HT-29 (cell line): ENCODE measurements at regions not wholly inside any gene's neighbourhood (a gene's known extent, or its start where the extent isn't known, plus 50 kb on each side); places are given as distances from the start of the nearest gene placed in this dataset.
"Not testable (repeated sequence)": the region's sequence is repeated elsewhere in the genome, so short reads cannot be mapped to it uniquely, and the experiment has no call there.

Source experiments
- DNase-seq: peaks from one replicate; pipeline ENCODE4 v3.0.0-alpha.2; 2015; ENCODE audit warnings: low spot score

DNA sequence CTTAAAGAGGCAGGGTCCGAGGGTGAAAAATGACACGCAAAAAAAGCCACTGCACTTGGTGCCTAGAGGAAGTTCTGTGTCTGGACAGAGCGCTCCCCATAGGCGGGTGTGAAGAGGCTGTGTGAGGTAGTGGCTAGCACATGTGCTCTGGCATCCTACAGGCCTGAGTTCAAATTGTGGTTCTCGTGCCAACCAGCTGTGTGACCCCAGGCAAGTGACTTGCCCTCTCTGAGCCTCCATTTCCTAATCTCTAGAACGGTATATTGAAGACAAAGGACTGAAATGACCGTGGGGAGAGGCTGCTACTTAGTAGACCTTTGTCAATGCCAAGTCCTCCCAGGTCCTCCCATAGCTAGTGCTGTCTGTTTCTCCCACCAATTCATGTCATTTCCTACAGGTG, 79.1 kb upstream of the MYL10 start:
- no peak for DNase-seq

- DNase-seq: no peak
Observed at GRCh38 chr7:101712652-101713051, 83.6 kb upstream of the MYL10 start.

DNA sequence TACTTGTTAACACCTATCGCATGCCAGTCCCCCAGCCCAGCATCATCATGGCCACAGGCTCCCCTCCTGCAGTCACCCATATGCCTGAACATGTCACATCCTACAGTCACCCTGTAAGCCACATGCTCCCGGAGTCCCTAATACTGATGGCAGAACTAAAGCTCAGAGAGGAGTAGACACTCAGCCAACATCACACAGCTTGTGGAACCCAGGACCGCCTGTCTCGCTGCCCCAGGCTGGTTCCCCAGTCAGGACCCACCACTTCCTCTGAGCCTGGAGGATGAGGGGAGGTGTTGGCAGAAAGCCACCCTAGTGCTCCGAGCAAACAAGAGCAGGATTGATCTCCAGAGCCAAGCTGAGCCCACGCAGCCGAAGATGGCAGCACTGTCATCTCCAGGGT, 85.0 kb upstream of the MYL10 start:
- DNase-seq: no peak

GRCh38 chr7:101717628-101718357, 88.7 kb upstream of the MYL10 start:
- DNase-seq: no peak

GRCh38 chr7:101718363-101719122, 89.4 kb upstream of the MYL10 start:
- no peak for DNase-seq

DNA sequence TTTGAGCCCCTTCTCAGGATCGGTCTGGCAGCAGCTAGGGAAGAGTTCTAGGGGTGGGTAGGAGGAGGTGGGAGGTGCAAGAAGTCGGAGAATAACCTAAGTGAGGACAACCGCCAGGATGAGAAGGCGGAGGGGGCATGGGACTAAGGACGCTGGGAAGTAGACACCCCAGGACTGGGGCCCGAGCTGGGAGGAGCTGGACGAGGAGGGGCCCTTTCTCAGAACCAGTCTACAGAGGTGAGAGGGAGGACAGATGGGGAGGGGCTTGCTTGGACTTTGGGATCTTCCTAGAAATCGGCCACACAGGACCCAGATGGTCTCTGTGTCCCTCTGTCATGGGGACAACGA, 90.0 kb upstream of the MYL10 start:
- no peak for DNase-seq

- no peak for DNase-seq
Observed at GRCh38 chr7:101720324-101720723, 91.2 kb upstream of the MYL10 start.

- no peak for DNase-seq
Observed at GRCh38 chr7:101722247-101722646, 93.2 kb upstream of the MYL10 start.

DNA sequence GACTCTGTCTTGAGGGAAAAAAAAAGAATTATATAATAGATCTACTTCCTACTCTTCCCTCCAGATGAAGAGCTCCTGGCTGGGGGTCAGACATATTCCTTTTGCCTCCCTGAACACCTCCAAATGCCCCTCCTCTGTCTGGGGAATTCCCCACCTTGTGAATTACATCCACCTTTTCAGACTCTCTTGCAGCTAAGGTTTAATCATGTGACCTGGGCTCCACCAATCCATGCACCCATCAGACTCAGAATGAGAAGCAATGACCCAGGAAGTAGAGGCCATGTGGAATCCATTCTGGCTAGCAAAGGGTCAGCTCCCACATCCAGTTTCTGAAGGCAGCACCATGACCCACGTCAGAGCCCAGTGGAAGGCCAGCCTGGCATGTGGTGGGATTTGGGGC, 93.6 kb upstream of the CUX1 start:
- no peak for DNase-seq

DNA sequence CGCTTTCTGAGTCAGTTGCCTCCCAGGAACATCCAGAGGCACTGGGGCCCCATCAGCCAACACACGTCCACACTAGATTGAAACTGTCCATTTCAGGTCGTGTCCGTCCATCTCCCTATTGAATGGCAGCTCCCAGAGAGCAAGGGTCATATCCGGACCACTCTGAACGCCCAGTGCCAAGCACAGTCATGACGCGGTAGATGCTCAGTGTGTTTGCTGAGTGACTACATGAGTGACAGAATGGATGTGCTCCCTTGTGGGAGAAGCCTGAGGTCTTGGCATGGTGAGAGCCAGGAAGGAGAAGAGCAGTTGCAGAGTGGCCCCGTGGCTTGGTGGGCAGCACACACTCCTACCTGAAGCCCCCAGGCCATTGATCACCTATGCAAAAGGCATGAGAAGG, 92.5 kb upstream of the CUX1 start:
- no peak for DNase-seq

GRCh38 chr7:101725921-101726320, 91.5 kb upstream of the CUX1 start:
- DNase-seq: no peak

DNA sequence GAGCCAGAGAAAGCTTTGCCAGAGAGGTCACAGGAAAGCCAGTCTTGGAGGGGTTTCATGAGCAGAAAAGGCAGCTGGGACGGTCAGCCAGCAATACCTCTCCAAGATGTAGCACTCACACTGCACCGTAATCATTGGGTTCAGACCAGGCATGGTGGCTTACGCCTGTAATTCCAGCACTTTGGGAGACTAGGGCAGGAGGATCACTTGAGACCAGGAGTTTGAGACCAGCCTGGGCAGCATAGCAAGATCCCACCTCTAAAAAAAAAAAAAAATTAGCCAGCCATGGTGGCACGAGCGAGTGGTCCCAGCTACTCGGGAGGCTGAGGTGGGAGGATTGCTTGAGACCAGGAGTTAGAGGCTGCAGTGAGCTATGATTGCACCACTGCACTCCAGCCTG, 90.2 kb upstream of the CUX1 start:
- no peak for DNase-seq

DNA sequence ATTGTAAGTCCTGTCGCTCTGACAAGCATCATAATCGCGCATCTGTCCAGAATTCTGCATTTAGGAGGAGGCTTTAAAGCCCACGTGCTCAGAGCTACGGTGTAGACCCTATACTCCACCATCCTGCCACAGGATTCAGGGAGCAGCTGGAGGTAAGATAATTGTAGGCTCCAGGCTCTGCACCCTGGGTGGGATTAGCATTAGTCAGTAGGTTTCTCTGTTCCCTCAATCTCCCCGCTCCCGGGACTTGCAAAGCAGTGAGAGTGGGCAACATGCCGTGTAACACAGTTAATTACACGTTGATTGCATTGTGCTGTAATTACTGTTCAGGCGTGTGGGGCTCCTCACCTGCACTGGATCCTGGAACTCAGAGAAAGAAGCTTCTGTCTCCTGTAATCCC, 89.3 kb upstream of the CUX1 start:
- DNase-seq: no peak

GRCh38 chr7:101728873-101729240, 88.6 kb upstream of the CUX1 start:
- DNase-seq: not testable (repeated sequence)

- DNase-seq: no peak
Observed at GRCh38 chr7:101729241-101729883, 88.1 kb upstream of the CUX1 start.

DNA sequence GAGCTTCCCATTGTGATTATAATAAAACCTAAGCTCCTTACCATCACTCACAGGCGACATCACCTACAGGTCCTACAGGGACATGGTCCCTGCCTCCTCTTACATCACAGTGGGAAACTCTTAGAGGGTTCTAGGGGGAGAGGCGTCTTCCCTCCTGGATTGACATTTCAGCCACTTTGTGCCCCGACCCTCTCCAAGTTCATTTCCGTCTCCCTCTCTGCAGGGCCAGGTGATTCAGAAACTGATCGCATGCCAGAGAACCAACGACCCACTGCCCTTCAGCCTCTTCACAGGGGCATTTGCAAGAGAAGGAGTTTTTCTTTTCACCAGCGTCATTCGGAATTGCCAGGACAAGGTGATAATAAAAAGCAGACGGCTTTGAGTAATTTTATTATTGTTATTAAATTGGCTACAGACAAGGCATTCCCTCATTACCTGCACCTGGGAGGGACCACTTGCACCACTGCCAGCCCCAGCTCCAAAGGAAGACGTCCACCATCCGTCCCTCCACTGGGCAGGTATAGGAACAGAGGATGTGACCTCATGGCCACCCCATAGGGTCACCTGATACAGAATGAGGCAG, 85.8 kb upstream of the CUX1 start:
- DNase-seq: no peak

DNA sequence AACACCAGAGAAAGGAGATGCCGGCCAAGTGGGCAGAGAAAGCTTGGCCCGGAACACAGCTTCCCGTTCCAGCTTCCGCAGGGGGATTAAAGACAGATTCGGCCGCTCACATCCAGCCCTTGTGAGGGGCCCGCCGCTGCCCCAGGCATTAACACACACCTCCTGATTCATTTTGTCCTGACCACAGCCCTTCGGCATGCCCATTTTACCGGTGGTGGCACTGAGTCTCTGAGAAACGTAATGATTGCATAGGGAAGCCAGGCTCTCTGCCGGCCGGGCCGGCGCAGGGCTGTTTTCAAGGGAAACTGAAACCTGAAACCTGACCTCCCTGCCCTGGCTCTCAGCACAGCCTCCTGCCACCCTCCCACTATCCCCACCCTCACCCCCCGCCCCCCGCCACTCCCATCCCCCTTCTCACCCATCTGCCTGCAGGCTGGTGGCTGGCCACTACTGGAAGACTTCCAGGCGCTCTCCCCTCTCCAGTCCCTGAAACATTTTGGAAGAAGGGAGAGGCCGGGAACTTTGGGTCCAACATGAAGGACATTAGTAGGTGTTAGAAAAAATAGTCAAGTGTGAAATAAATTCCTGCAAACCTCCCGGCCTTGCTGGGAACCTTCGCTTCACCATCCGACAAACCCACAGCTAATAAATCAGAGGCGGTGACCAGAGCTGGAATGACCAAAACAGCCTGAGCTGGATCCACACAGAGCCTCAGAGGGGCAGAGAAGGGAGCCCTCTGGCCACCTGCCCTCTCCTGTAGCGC, 83.5 kb upstream of the CUX1 start:
- no peak for DNase-seq

- no peak for DNase-seq
Observed at GRCh38 chr7:101736084-101736483, 81.3 kb upstream of the CUX1 start.

GRCh38 chr7:101739775-101740398, 77.5 kb upstream of the CUX1 start:
- DNase-seq: peak; percentile 39

GRCh38 chr7:101740981-101741725, 76.3 kb upstream of the CUX1 start:
- no peak for DNase-seq
